SK-N-MC (cell line): ENCODE measurements at regions not wholly inside any gene's neighbourhood (a gene's known extent, or its start where the extent isn't known, plus 50 kb on each side); places are given as distances from the start of the nearest gene placed in this dataset.

Experiments used
- DNase-seq: peaks from one replicate; pipeline ENCODE4 v3.0.0-alpha.2; 2011; ENCODE audit warnings: low read depth, low spot score
- H3K27ac ChIP-seq: fragments of 200-600 bp; sonication (generic); 2 replicates; pipeline ENCODE4 v1.5.1; 2016; ENCODE audit warnings: mixed run types
- H3K36me3 ChIP-seq: fragments of 200-600 bp; sonication (generic); 2 replicates; pipeline ENCODE4 v1.6.1; 2017; ENCODE audit warnings: antibody characterized with exemption, low read length, mixed read lengths; ENCODE audit not compliant: insufficient read depth
- H3K4me3 ChIP-seq: fragments of 200-600 bp; sonication (generic); 2 replicates; pipeline ENCODE4 v1.5.1; 2016
- H3K9ac ChIP-seq: fragments of 200-600 bp; sonication (generic); 2 replicates; pipeline ENCODE4 v1.8.0; 2017; ENCODE audit warnings: mixed run types, mixed read lengths; ENCODE audit not compliant: insufficient read length
- H3K9me3 ChIP-seq: fragments of 200-600 bp; sonication (generic); 2 replicates; pipeline ENCODE4 v1.6.1; 2017; ENCODE audit warnings: low read depth, mild to moderate bottlenecking, antibody characterized with exemption, low read length, moderate library complexity, mixed read lengths
- EZH2 ChIP-seq: fragments of 200-600 bp; sonication (generic); IDR thresholded peaks from one replicate; pipeline ENCODE4 v1.6.1; 2017; ENCODE audit warnings: antibody characterized with exemption
- FOXP2 ChIP-seq: optimal IDR thresholded peaks from 2 replicates; pipeline ENCODE3; 2011; ENCODE audit warnings: mild to moderate bottlenecking, moderate library complexity; ENCODE audit not compliant: insufficient read depth; ENCODE audit errors: extremely low read length, control extremely low read depth
- POLR2AphosphoS5 ChIP-seq: IDR thresholded peaks from 2 replicates; pipeline ENCODE4 v1.6.1; 2012; ENCODE audit warnings: mild to moderate bottlenecking, low read depth, low read length, borderline replicate concordance

GRCh38 chr6:148271711-148272439 lies 70.8 kb upstream of the SASH1 start:
- no peaks in the 10 kb centered on the region for H3K36me3 ChIP-seq
- H3K9ac ChIP-seq: peak overlapping the region; percentile 60
- TF ChIP-seq EZH2 (no peak), POLR2AphosphoS5 (no peak), FOXP2 (no peak)
- peak; percentile 40 for DNase-seq
- H3K9me3 ChIP-seq: no peaks in the 10 kb centered on the region
- peak overlapping the region; percentile 90 for H3K27ac ChIP-seq
- peak overlapping the region; percentile 80 for H3K4me3 ChIP-seq

- no peaks in the 10 kb centered on the region for H3K9me3 ChIP-seq
- H3K36me3 ChIP-seq: no peaks in the 10 kb centered on the region
- no peak for DNase-seq
- peak overlapping the region; percentile 60 for H3K9ac ChIP-seq
- peak overlapping the region; percentile 80 for H3K4me3 ChIP-seq
- no peak for TF ChIP-seq POLR2AphosphoS5
- H3K27ac ChIP-seq: peak overlapping the region; percentile 90
Measured at GRCh38 chr6:148272597-148272996, 70.0 kb upstream of the SASH1 start.

- TF ChIP-seq POLR2AphosphoS5 (no peak), FOXP2 (no peak), EZH2 (no peak)
- no peaks in the 10 kb centered on the region for H3K9me3 ChIP-seq
- no peak overlapping the region for H3K27ac ChIP-seq
Measured at GRCh38 chr6:148273962-148274752, 68.5 kb upstream of the SASH1 start.

GRCh38 chr6:148274809-148275208 lies 67.8 kb upstream of the SASH1 start:
- TF ChIP-seq EZH2 (no peak), POLR2AphosphoS5 (no peak), FOXP2 (no peak)
- no peak overlapping the region for H3K27ac ChIP-seq
- H3K36me3 ChIP-seq: no peaks in the 10 kb centered on the region
- H3K9me3 ChIP-seq: no peaks in the 10 kb centered on the region
- no peak overlapping the region for H3K9ac ChIP-seq
- no peak for DNase-seq
- H3K4me3 ChIP-seq: no peak overlapping the region

More at GRCh38 chr6:148273962-148274752, 68.5 kb upstream of the SASH1 start:
- H3K9ac ChIP-seq: no peak overlapping the region
- DNase-seq: no peak
- no peak overlapping the region for H3K4me3 ChIP-seq
- H3K36me3 ChIP-seq: no peaks in the 10 kb centered on the region

- no peak for DNase-seq
- Histone ChIP-seq H3K27ac (no peak overlapping the region), H3K36me3 (no peaks in the 10 kb centered on the region), H3K9ac (no peak overlapping the region), H3K4me3 (no peak overlapping the region), H3K9me3 (no peaks in the 10 kb centered on the region)
- TF ChIP-seq POLR2AphosphoS5 (no peak), FOXP2 (no peak), EZH2 (no peak)
Measured at GRCh38 chr6:148285205-148285604, 57.4 kb upstream of the SASH1 start.

- TF ChIP-seq POLR2AphosphoS5 (no peak), FOXP2 (no peak), EZH2 (no peak)
- no peaks in the 10 kb centered on the region for H3K36me3 ChIP-seq
- no peaks in the 10 kb centered on the region for H3K9me3 ChIP-seq
- no peak overlapping the region for H3K4me3 ChIP-seq
- DNase-seq: no peak
- no peak overlapping the region for H3K27ac ChIP-seq
- no peak overlapping the region for H3K9ac ChIP-seq
Measured at GRCh38 chr6:148286563-148286962, 56.1 kb upstream of the SASH1 start.

- no peak for DNase-seq
Measured at GRCh38 chr6:148287623-148288333, 54.9 kb upstream of the SASH1 start.

GRCh38 chr6:148288541-148288940 lies 54.1 kb upstream of the SASH1 start:
- Histone ChIP-seq H3K4me3 (no peak overlapping the region), H3K36me3 (no peaks in the 10 kb centered on the region), H3K27ac (no peak overlapping the region), H3K9me3 (no peaks in the 10 kb centered on the region), H3K9ac (no peak overlapping the region)
- no peak for DNase-seq
- no peak for TF ChIP-seq EZH2
- no peak for TF ChIP-seq FOXP2
- no peak for TF ChIP-seq POLR2AphosphoS5

More at GRCh38 chr6:148287623-148288333, 54.9 kb upstream of the SASH1 start:
- TF ChIP-seq FOXP2 (no peak), EZH2 (no peak), POLR2AphosphoS5 (no peak)
- Histone ChIP-seq H3K4me3 (no peak overlapping the region), H3K9me3 (no peaks in the 10 kb centered on the region), H3K9ac (no peak overlapping the region), H3K36me3 (no peaks in the 10 kb centered on the region), H3K27ac (no peak overlapping the region)
